ENCODE measurements at regions not wholly inside any gene's neighbourhood (a gene's known extent, or its start where the extent isn't known, plus 50 kb on each side); places are given as distances from the start of the nearest gene placed in this dataset.

DNA sequence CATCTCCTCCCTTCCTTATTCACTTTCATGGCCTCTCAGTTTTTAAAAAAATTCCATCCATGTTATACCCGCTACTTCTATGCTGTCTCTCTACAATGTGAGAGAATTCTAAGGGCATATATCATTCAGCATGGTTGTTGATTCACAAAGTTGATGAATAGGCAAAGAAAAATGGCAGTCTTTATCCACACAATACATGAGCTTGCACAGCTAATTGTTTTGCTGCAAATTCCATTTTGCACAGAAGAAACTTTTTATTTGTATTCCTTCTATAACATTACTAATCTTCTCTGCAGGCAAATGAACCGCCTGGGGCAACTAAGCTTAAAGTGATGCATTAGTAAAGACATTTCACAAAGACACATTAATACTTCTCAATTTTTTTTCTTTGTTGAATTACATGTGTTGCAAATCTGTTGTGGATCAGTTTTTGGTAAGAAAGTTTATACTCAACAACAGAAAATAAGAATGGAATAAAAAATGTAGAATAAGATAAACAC lies 196.9 kb downstream of the LIG4 start:
- H3K27me3 Mint-ChIP-seq, result no peaks in the 10 kb centered on the region
- no peaks in the 10 kb centered on the region for H3K4me1 Mint-ChIP-seq (ENCODE audit: low read depth)
- H3K4me1 ChIP-seq (ENCODE audit: insufficient read depth, low read length), result no peaks in the 10 kb centered on the region
- ATAC-seq (ENCODE audit: poor library complexity) (no peak), DNase-seq (no peak)
- CTCF ChIA-PET, result no interaction called here
- H3K9me3 ChIP-seq (ENCODE audit: control insufficient read depth in 1 of 2, insufficient read depth in 1 of 2, low read length in 2 of 2), result peaks cover 0 to under 1% of the 10 kb centered on the region in 2 experiments
- POLR2A ChIA-PET, result no interaction called here
- H3K9me3 Mint-ChIP-seq, result peaks cover 18% of the 10 kb centered on the region
- TF ChIP-seq, protein P1, sequence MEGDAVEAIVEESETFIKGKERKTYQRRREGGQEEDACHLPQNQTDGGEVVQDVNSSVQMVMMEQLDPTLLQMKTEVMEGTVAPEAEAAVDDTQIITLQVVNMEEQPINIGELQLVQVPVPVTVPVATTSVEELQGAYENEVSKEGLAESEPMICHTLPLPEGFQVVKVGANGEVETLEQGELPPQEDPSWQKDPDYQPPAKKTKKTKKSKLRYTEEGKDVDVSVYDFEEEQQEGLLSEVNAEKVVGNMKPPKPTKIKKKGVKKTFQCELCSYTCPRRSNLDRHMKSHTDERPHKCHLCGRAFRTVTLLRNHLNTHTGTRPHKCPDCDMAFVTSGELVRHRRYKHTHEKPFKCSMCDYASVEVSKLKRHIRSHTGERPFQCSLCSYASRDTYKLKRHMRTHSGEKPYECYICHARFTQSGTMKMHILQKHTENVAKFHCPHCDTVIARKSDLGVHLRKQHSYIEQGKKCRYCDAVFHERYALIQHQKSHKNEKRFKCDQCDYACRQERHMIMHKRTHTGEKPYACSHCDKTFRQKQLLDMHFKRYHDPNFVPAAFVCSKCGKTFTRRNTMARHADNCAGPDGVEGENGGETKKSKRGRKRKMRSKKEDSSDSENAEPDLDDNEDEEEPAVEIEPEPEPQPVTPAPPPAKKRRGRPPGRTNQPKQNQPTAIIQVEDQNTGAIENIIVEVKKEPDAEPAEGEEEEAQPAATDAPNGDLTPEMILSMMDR (IDR thresholded peaks at IDR 0.05), result no peak
- H3K27ac ChIP-seq (ENCODE audit: low read depth in 1 of 2, low read length in 2 of 2), result no peak overlapping the region
- no peaks in the 10 kb centered on the region for H3K36me3 ChIP-seq (ENCODE audit: insufficient read depth, low read length)
- intact Hi-C loops (cut with DNase I, micrococcal nuclease), result no loop called here
- no peak overlapping the region for H3K4me3 Mint-ChIP-seq
- H3K27ac Mint-ChIP-seq, result no peak overlapping the region
- H3K36me3 Mint-ChIP-seq (ENCODE audit: low read depth), result no peaks in the 10 kb centered on the region
- no peaks in the 10 kb centered on the region for H3K27me3 ChIP-seq (ENCODE audit: control insufficient read depth in 1 of 2, insufficient read depth in 2 of 2, low read length in 2 of 2)
- H3K4me3 ChIP-seq (ENCODE audit: low read length), result no peak overlapping the region

DNA sequence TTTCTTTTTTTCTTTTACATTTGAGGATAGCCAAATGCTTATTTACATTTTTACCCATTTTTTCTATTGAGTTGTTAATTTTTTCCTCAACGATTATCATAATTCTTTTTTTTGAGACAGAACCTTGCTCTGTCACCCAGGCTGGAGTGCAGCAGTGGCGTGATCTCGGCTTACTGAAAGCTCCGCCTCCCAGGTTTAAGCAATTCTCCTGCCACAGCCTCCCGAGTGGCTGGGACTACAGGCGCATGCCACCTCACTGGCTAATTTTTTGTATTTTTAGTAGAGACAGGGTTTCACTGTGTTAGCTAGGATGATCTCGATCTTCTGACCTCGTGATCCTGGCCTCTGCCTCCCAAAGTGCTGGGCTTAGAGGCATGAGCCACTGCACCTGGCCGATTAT lies 208.7 kb downstream of the LIG4 start:
- ChIA-PET CTCF (no interaction called here), POLR2A (no interaction called here)
- Histone ChIP-seq H3K27ac (ENCODE audit: low read depth in 1 of 2, low read length in 2 of 2) (no peak overlapping the region), H3K4me3 (ENCODE audit: low read length) (no peak overlapping the region), H3K4me1 (ENCODE audit: insufficient read depth, low read length) (no peaks in the 10 kb centered on the region), H3K27me3 (ENCODE audit: control insufficient read depth in 1 of 2, insufficient read depth in 2 of 2, low read length in 2 of 2) (no peaks in the 10 kb centered on the region), H3K9me3 (ENCODE audit: control insufficient read depth in 1 of 2, insufficient read depth in 1 of 2, low read length in 2 of 2) (no peaks in the 10 kb centered on the region), H3K36me3 (ENCODE audit: insufficient read depth, low read length) (no peaks in the 10 kb centered on the region)
- no peaks in the 10 kb centered on the region for H3K36me3 Mint-ChIP-seq (ENCODE audit: low read depth)
- H3K9me3 Mint-ChIP-seq, result peaks cover 8% of the 10 kb centered on the region
- H3K27me3 Mint-ChIP-seq, result no peaks in the 10 kb centered on the region
- DNase-seq (no peak), ATAC-seq (ENCODE audit: poor library complexity) (no peak)
- intact Hi-C loops (cut with DNase I, micrococcal nuclease), result no loop called here
- no peak overlapping the region for H3K4me3 Mint-ChIP-seq
- TF ChIP-seq, protein P1 (IDR thresholded peaks at IDR 0.05), result no peak
- no peak overlapping the region for H3K27ac Mint-ChIP-seq
- H3K4me1 Mint-ChIP-seq (ENCODE audit: low read depth), result no peaks in the 10 kb centered on the region

DNA sequence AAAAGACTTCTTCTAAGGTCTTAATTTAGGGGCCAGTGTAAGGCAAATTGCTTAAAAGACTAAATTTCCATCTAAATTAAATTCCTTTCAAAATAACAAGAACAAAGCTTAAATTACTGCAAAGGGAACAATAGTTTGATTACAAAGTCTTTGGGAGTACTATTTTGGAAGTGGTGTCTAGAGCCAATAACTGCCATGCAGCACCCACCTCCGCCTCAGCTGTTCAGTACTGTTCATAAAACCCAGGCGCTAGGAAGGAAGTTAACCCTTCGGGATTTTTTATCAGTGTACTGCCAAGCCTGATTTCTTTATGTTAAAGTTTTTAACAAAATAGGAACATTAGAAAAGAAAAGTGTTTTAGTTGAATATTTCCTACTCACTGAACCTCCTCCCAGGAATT lies 210.1 kb downstream of the LIG4 start:
- TF ChIP-seq, protein P1 (IDR thresholded peaks at IDR 0.05), result no peak
- intact Hi-C loops (cut with DNase I, micrococcal nuclease), result no loop called here
- H3K4me3 Mint-ChIP-seq, result no peak overlapping the region
- POLR2A ChIA-PET, result no interaction called here
- CTCF ChIA-PET, result no interaction called here
- ATAC-seq (ENCODE audit: poor library complexity) (no peak), DNase-seq (no peak)
- H3K27me3 Mint-ChIP-seq, result no peaks in the 10 kb centered on the region
- peaks cover 8% of the 10 kb centered on the region for H3K9me3 Mint-ChIP-seq
- no peak overlapping the region for H3K27ac Mint-ChIP-seq
- no peaks in the 10 kb centered on the region for H3K36me3 Mint-ChIP-seq (ENCODE audit: low read depth)
- Histone ChIP-seq H3K27ac (ENCODE audit: low read depth in 1 of 2, low read length in 2 of 2) (no peak overlapping the region), H3K4me1 (ENCODE audit: insufficient read depth, low read length) (no peaks in the 10 kb centered on the region), H3K9me3 (ENCODE audit: control insufficient read depth in 1 of 2, insufficient read depth in 1 of 2, low read length in 2 of 2) (no peaks in the 10 kb centered on the region), H3K27me3 (ENCODE audit: control insufficient read depth in 1 of 2, insufficient read depth in 2 of 2, low read length in 2 of 2) (no peaks in the 10 kb centered on the region), H3K4me3 (ENCODE audit: low read length) (no peak overlapping the region), H3K36me3 (ENCODE audit: insufficient read depth, low read length) (no peaks in the 10 kb centered on the region)
- no peaks in the 10 kb centered on the region for H3K4me1 Mint-ChIP-seq (ENCODE audit: low read depth)

Data from CD4-positive, alpha-beta T cell (primary cell).